ENCODE measurements at regions not wholly inside any gene's neighbourhood (a gene's known extent, or its start where the extent isn't known, plus 50 kb on each side); places are given as distances from the start of the nearest gene placed in this dataset.

DNA sequence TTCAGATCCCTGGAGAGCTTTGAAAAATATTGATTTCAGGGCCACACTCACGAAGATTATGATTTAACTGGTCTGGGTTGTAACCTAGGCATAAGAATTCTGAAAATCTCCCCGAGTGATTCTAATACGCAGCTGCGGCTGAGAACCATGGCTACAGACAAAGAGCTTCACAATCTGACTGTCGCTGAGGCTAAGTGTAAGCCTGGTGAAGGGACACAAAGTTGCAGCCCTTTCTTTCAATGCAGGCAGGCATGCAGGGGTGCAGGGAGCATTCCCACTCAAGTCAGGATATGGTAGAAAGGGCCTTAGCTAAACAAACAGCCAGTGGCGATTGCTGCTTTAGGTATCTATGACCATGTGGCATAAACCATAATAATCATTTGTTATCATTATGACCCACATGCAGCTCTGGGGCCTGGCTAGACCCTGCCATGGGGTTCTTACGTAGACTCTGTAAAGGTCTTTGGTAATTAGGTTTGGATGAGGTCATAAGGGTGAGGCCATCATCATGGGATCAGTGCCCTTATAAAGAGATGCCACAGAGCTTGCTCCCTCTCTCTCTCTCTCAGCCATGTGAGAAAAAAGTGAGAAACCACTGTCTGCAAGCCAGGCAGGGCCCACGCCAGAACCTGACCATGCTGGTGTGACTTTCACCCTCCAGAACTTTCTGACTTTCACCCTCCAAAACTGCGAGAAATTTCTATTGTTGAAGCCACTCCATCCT, 88.4 kb upstream of the LANCL2 start:
- H3K4me3 ChIP-seq (ENCODE audit: low read depth, low read length, poor library complexity, severe bottlenecking) = no peak overlapping the region
- no peaks in the 10 kb centered on the region for H3K4me1 ChIP-seq (ENCODE audit: insufficient read depth, low read length, poor library complexity, severe bottlenecking)
- no peaks in the 10 kb centered on the region for H3K36me3 ChIP-seq (ENCODE audit: insufficient read depth, low read length)
- no peaks in the 10 kb centered on the region for H3K9me3 ChIP-seq (ENCODE audit: low read length)
- TF ChIP-seq EZH2phosphoT487 (IDR thresholded peaks at IDR 0.05; ENCODE audit: borderline replicate concordance, low read depth, low read length) (no peak), CTCF (conservative IDR thresholded peaks at IDR 0.05; ENCODE audit: low read length) (no peak)
- no TSS peak for BruUV-seq (replicated peaks)
- CTCF ChIA-PET (ENCODE audit: unreplicated experiment) = no interaction called here
- POLR2A ChIA-PET = interaction anchor here (0.6 to 1.0 kb wide), 2 partner anchors 104 to 176 kb away, joined by 3 to 4 read pairs; no protein-coding TSS in a partner anchor
- no peak for DNase-seq (ENCODE audit: low spot score)
- intact Hi-C loops (cut with micrococcal nuclease; ENCODE audit: unreplicated experiment) = no loop called here
- no peaks in the 10 kb centered on the region for H3K9me2 ChIP-seq (ENCODE audit: insufficient read depth, low read length)
- H3K4me2 ChIP-seq (ENCODE audit: low read length) = no peak overlapping the region
- no peaks in the 10 kb centered on the region for H4K20me1 ChIP-seq (ENCODE audit: insufficient read depth, low read length)
- H2AFZ ChIP-seq (ENCODE audit: low read length) = no peak overlapping the region
- no peak overlapping the region for H3K27ac ChIP-seq (ENCODE audit: low read depth, low read length, poor library complexity, severe bottlenecking)
- H3K79me2 ChIP-seq (ENCODE audit: insufficient read depth, low read depth, low read length) = no peaks in the 10 kb centered on the region

DNA sequence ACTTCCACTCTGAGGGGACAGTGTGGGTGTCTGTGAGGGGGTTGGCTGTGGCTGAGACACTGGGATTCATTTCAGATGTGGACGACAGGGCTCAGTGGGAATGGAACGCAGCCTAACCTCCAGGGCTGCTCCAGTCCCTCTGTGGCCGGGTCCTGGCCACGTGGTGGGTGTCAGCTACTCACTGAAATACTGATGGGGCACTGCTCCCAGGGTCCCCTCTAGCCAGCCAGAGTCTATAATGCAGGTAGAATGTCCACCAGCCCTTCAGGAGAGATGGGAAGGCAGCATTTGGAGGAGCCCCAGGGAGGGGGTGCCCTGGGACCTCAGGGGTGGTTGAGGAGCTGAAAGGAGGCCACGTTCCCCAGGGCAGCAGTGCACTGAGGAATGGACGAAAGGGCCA, 87.2 kb upstream of the LANCL2 start:
- ChIA-PET POLR2A (interaction anchor here (1.0 kb wide), 1 partner anchor 175 kb away, joined by 3 read pairs; no protein-coding TSS in a partner anchor), CTCF (ENCODE audit: unreplicated experiment) (no interaction called here)
- H3K9me3 ChIP-seq (ENCODE audit: low read length) = no peaks in the 10 kb centered on the region
- no peaks in the 10 kb centered on the region for H3K79me2 ChIP-seq (ENCODE audit: insufficient read depth, low read depth, low read length)
- no peaks in the 10 kb centered on the region for H4K20me1 ChIP-seq (ENCODE audit: insufficient read depth, low read length)
- BruUV-seq (replicated peaks) = no TSS peak
- TF ChIP-seq CTCF (conservative IDR thresholded peaks at IDR 0.05; ENCODE audit: low read length) (no peak), EZH2phosphoT487 (IDR thresholded peaks at IDR 0.05; ENCODE audit: borderline replicate concordance, low read depth, low read length) (no peak)
- no peaks in the 10 kb centered on the region for H3K4me1 ChIP-seq (ENCODE audit: insufficient read depth, low read length, poor library complexity, severe bottlenecking)
- H3K36me3 ChIP-seq (ENCODE audit: insufficient read depth, low read length) = no peaks in the 10 kb centered on the region
- no peak overlapping the region for H3K4me2 ChIP-seq (ENCODE audit: low read length)
- H3K9me2 ChIP-seq (ENCODE audit: insufficient read depth, low read length) = no peaks in the 10 kb centered on the region
- no peak for DNase-seq (ENCODE audit: low spot score)
- H2AFZ ChIP-seq (ENCODE audit: low read length) = no peak overlapping the region
- no peak overlapping the region for H3K4me3 ChIP-seq (ENCODE audit: low read depth, low read length, poor library complexity, severe bottlenecking)
- H3K27ac ChIP-seq (ENCODE audit: low read depth, low read length, poor library complexity, severe bottlenecking) = no peak overlapping the region
- intact Hi-C loops (cut with micrococcal nuclease; ENCODE audit: unreplicated experiment) = no loop called here

- Histone ChIP-seq H2AFZ (ENCODE audit: low read length) (no peak overlapping the region), H3K4me2 (ENCODE audit: low read length) (no peak overlapping the region), H3K9me2 (ENCODE audit: insufficient read depth, low read length) (no peaks in the 10 kb centered on the region), H3K79me2 (ENCODE audit: insufficient read depth, low read depth, low read length) (no peaks in the 10 kb centered on the region), H3K9me3 (ENCODE audit: low read length) (no peaks in the 10 kb centered on the region), H3K27ac (ENCODE audit: low read depth, low read length, poor library complexity, severe bottlenecking) (no peak overlapping the region), H3K4me3 (ENCODE audit: low read depth, low read length, poor library complexity, severe bottlenecking) (no peak overlapping the region), H3K36me3 (ENCODE audit: insufficient read depth, low read length) (no peaks in the 10 kb centered on the region), H3K4me1 (ENCODE audit: insufficient read depth, low read length, poor library complexity, severe bottlenecking) (no peaks in the 10 kb centered on the region), H4K20me1 (ENCODE audit: insufficient read depth, low read length) (no peaks in the 10 kb centered on the region)
- BruUV-seq (replicated peaks) = no TSS peak
- POLR2A ChIA-PET = no interaction called here
- CTCF ChIA-PET (ENCODE audit: unreplicated experiment) = no interaction called here
- DNase-seq (ENCODE audit: low spot score) = no peak
- no peak for TF ChIP-seq EZH2phosphoT487 (IDR thresholded peaks at IDR 0.05; ENCODE audit: borderline replicate concordance, low read depth, low read length)
- no peak for TF ChIP-seq CTCF (conservative IDR thresholded peaks at IDR 0.05; ENCODE audit: low read length)
- intact Hi-C loops (cut with micrococcal nuclease; ENCODE audit: unreplicated experiment) = no loop called here
Observed at GRCh38 chr7:55278321-55278720, 86.8 kb upstream of the LANCL2 start.

All from OCI-LY7 (cell line).